Ovary (tissue), 3 donors: ENCODE measurements at regions not wholly inside any gene's neighbourhood (a gene's known extent, or its start where the extent isn't known, plus 50 kb on each side); places are given as distances from the start of the nearest gene placed in this dataset.

Experiments used
- EP300 ChIP-seq: sonication (generic); formaldehyde crosslinking; IDR thresholded peaks from one replicate; pipeline ENCODE4 v1.6.1; 2017; ENCODE audit warnings: antibody characterized with exemption
- POLR2A ChIP-seq: fragments of 450-650 bp; IDR thresholded peaks from one replicate; pipeline ENCODE4 v1.6.1; 2017; ENCODE audit warnings: antibody characterized with exemption, mild to moderate bottlenecking, moderate library complexity
- TF ChIP-seq, protein P1 (sequence below), 3 donors: fragments of 450-650 bp in 2 of 3; fragments of 200-600 bp in 1 of 3; IDR thresholded peaks; one replicate each; pipeline versions ENCODE4 v1.5.1 to v1.8.0; 2016 to 2022; ENCODE audit warnings: antibody characterized with exemption in 3 of 3, mild to moderate bottlenecking in 1 of 3
- donor health status: DM: no; HTN: no; CAD: no.

DNA sequence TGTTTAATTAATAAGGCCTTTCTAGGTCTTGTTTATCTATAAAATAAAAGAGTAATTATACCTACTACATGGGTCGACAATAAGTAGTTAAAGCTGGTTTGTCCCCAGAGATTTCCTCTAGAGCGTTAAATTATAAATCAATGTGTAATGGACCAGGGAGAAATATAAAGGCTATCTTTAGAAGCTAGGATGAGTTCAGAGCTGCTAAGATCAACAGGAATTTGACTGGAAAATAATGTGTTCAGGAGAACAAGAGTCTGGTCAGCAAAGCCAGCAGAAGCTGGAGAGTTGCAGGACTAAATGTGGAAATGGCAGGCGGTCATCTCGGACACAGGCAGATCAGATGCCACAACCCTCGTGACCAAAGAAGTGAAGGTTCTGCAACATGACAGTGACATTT, 428.8 kb downstream of the EPM2A start:
- no peak for TF ChIP-seq POLR2A
- TF ChIP-seq, protein P1, sequence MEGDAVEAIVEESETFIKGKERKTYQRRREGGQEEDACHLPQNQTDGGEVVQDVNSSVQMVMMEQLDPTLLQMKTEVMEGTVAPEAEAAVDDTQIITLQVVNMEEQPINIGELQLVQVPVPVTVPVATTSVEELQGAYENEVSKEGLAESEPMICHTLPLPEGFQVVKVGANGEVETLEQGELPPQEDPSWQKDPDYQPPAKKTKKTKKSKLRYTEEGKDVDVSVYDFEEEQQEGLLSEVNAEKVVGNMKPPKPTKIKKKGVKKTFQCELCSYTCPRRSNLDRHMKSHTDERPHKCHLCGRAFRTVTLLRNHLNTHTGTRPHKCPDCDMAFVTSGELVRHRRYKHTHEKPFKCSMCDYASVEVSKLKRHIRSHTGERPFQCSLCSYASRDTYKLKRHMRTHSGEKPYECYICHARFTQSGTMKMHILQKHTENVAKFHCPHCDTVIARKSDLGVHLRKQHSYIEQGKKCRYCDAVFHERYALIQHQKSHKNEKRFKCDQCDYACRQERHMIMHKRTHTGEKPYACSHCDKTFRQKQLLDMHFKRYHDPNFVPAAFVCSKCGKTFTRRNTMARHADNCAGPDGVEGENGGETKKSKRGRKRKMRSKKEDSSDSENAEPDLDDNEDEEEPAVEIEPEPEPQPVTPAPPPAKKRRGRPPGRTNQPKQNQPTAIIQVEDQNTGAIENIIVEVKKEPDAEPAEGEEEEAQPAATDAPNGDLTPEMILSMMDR (IDR thresholded peaks at IDR 0.05), result no peak
- TF ChIP-seq EP300, result no peak
